HG02970 (cell line): ENCODE measurements at regions not wholly inside any gene's neighbourhood (a gene's known extent, or its start where the extent isn't known, plus 50 kb on each side); places are given as distances from the start of the nearest gene placed in this dataset.
"Not testable (repeated sequence)": the region's sequence is repeated elsewhere in the genome, so short reads cannot be mapped to it uniquely, and the experiment has no call there.

Experiments used
- ATAC-seq: cut with Tn5 transposase; IDR thresholded peaks from one replicate; pipeline ENCODE4 v1.9.1; 2021; ENCODE audit warnings: mild to moderate bottlenecking, moderate library complexity, moderate number of reproducible peaks; ENCODE audit not compliant: unreplicated experiment, low FRiP score

- no peak for ATAC-seq
Measured at GRCh38 chr11:42890773-42891172, 421.0 kb upstream of the API5 start.

GRCh38 chr11:42901084-42901483 is 410.7 kb upstream of the API5 start:
- ATAC-seq, result no peak

- ATAC-seq, result no peak
Measured at GRCh38 chr11:42906226-42906625, 405.6 kb upstream of the API5 start.

- ATAC-seq, result no peak
Measured at GRCh38 chr11:42913731-42914130, 398.1 kb upstream of the API5 start.

- no peak for ATAC-seq
Measured at GRCh38 chr11:42923651-42924050, 388.1 kb upstream of the API5 start.

- no peak for ATAC-seq
Measured at GRCh38 chr11:42925916-42926315, 385.9 kb upstream of the API5 start.

GRCh38 chr11:42947405-42947804 is 364.4 kb upstream of the API5 start:
- ATAC-seq, result no peak

- not testable (repeated sequence) for ATAC-seq
Measured at GRCh38 chr11:42949738-42950376, 361.9 kb upstream of the API5 start.

GRCh38 chr11:42951266-42951665 is 360.5 kb upstream of the API5 start:
- ATAC-seq, result no peak

GRCh38 chr11:42957831-42958230 is 354.0 kb upstream of the API5 start:
- no peak for ATAC-seq

- no peak for ATAC-seq
Measured at GRCh38 chr11:42958635-42959034, 353.2 kb upstream of the API5 start.

GRCh38 chr11:42960521-42961088 is 351.2 kb upstream of the API5 start:
- no peak for ATAC-seq

GRCh38 chr11:42967653-42968052 is 344.1 kb upstream of the API5 start:
- ATAC-seq, result no peak

GRCh38 chr11:42972741-42973140 is 339.1 kb upstream of the API5 start:
- no peak for ATAC-seq

GRCh38 chr11:42974510-42975179 is 337.2 kb upstream of the API5 start:
- ATAC-seq, result no peak

- ATAC-seq, result no peak
Measured at GRCh38 chr11:42975180-42975529, 336.6 kb upstream of the API5 start.

- no peak for ATAC-seq
Measured at GRCh38 chr11:42976636-42977217, 335.1 kb upstream of the API5 start.

GRCh38 chr11:42992594-42992993 is 319.2 kb upstream of the API5 start:
- no peak for ATAC-seq

GRCh38 chr11:42996421-42997307 is 315.1 kb upstream of the API5 start:
- no peak for ATAC-seq

- ATAC-seq, result not testable (repeated sequence)
Measured at GRCh38 chr11:43004879-43005278, 306.9 kb upstream of the API5 start.

GRCh38 chr11:43010042-43010441 is 301.8 kb upstream of the API5 start:
- no peak for ATAC-seq
